Frontal cortex (tissue), 3 donors: ENCODE measurements at regions not wholly inside any gene's neighbourhood (a gene's known extent, or its start where the extent isn't known, plus 50 kb on each side); places are given as distances from the start of the nearest gene placed in this dataset.
"Not testable (repeated sequence)": the region's sequence is repeated elsewhere in the genome, so short reads cannot be mapped to it uniquely, and the experiment has no call there.

ENCODE experiments used
- DNase-seq, 2 donors: peaks; one replicate each; pipeline ENCODE4 v3.0.0; 2012; ENCODE audit warnings: low spot score in 2 of 2
- FAIRE-seq: peaks from 2 replicates; lab custom pipeline; 2012; peaks lifted over from hg19 to GRCh38; lab: Jason Lieb, UNC
- donor health status: control.
- donor health status: control.
- donor health status: control.

- DNase-seq: no peak
Measured at GRCh38 chr4:3945511-3946290, 179.5 kb downstream of the ADRA2C start.

GRCh38 chr4:3946553-3946952 lies 180.4 kb downstream of the ADRA2C start:
- not testable (repeated sequence) for DNase-seq, FAIRE-seq

More at GRCh38 chr4:3945511-3946290, 179.5 kb downstream of the ADRA2C start:
- no peak for FAIRE-seq

GRCh38 chr4:3947761-3948160 lies 181.6 kb downstream of the ADRA2C start:
- FAIRE-seq, DNase-seq: not testable (repeated sequence)

- DNase-seq, FAIRE-seq: not testable (repeated sequence)
Measured at GRCh38 chr4:3948210-3948609, 182.0 kb downstream of the ADRA2C start.

- FAIRE-seq, DNase-seq: not testable (repeated sequence)
Measured at GRCh38 chr4:3949916-3950315, 183.7 kb downstream of the ADRA2C start.

GRCh38 chr4:3952443-3953139 lies 186.4 kb downstream of the ADRA2C start:
- DNase-seq, FAIRE-seq: not testable (repeated sequence)

GRCh38 chr4:3953140-3953489 lies 186.9 kb downstream of the ADRA2C start:
- FAIRE-seq, DNase-seq: not testable (repeated sequence)

- FAIRE-seq: not testable (repeated sequence)
- DNase-seq: peak in 1 of 2 donors; percentile 32
Measured at GRCh38 chr4:3954540-3955320, 188.5 kb downstream of the ADRA2C start.

GRCh38 chr4:3955321-3956164 lies 189.4 kb downstream of the ADRA2C start:
- not testable (repeated sequence) for FAIRE-seq

GRCh38 chr4:3956165-3956867 lies 190.1 kb downstream of the ADRA2C start:
- not testable (repeated sequence) for FAIRE-seq, DNase-seq

More at GRCh38 chr4:3955321-3956164, 189.4 kb downstream of the ADRA2C start:
- peak; percentile 85 to 87 for DNase-seq

GRCh38 chr4:3961091-3961672 lies 195.0 kb downstream of the ADRA2C start:
- not testable (repeated sequence) for DNase-seq

GRCh38 chr4:3964572-3965278 lies 198.5 kb downstream of the ADRA2C start:
- DNase-seq, FAIRE-seq: not testable (repeated sequence)

More at GRCh38 chr4:3961091-3961672, 195.0 kb downstream of the ADRA2C start:
- FAIRE-seq: not testable (repeated sequence)

- FAIRE-seq, DNase-seq: not testable (repeated sequence)
Measured at GRCh38 chr4:3967204-3967603, 201.0 kb downstream of the ADRA2C start.

GRCh38 chr4:3972626-3973025 lies 206.4 kb downstream of the ADRA2C start:
- FAIRE-seq, DNase-seq: not testable (repeated sequence)

- DNase-seq, FAIRE-seq: not testable (repeated sequence)
Measured at GRCh38 chr4:3973581-3974200, 207.5 kb downstream of the ADRA2C start.

- DNase-seq, FAIRE-seq: not testable (repeated sequence)
Measured at GRCh38 chr4:3983518-3984125, 217.4 kb downstream of the ADRA2C start.
